Fibroblast of villous mesenchyme (primary cell): ENCODE measurements at regions not wholly inside any gene's neighbourhood (a gene's known extent, or its start where the extent isn't known, plus 50 kb on each side); places are given as distances from the start of the nearest gene placed in this dataset.

Experiments
- DNase-seq: peaks from one replicate; pipeline ENCODE4 v3.0.0-alpha.2; 2010; ENCODE audit warnings: low read depth
- H3K4me3 ChIP-seq: 2 replicates; pipeline ENCODE4 v1.5.1; 2011; ENCODE audit warnings: low read depth, mild to moderate bottlenecking, low read length
- CTCF ChIP-seq: IDR thresholded peaks from 2 replicates; pipeline ENCODE4 v1.5.1; 2012; ENCODE audit warnings: low read depth, mild to moderate bottlenecking, low read length; ENCODE audit not compliant: insufficient read depth

- no peak for TF ChIP-seq CTCF
- DNase-seq, result no peak
- no peak overlapping the region for H3K4me3 ChIP-seq
Measured at GRCh38 chr5:155104441-155104840, 90.9 kb downstream of the KIF4B start.

- no peak for DNase-seq
- no peak for TF ChIP-seq CTCF
- no peak overlapping the region for H3K4me3 ChIP-seq
Measured at GRCh38 chr5:155106221-155106620, 92.7 kb downstream of the KIF4B start.

DNA sequence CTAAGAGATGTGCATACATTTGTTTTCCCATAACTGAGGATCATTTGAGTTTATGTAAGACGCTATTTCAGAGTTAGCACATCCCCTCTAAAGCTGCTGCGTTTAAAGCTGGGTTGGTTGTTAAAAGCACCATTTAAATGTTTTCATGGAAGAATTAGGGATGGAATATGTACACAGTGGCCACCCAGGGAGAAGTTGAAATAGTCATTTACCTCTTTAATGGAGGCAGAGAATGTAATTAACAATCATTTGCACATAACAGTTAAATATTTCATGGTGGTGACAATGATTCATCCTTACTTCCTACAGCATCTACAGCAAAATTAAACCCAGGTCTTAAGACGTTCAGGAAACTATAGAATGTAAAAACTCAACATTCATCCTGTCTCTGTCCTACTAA, 100.3 kb downstream of the KIF4B start:
- no peak for DNase-seq
- TF ChIP-seq CTCF, result no peak
- H3K4me3 ChIP-seq, result no peak overlapping the region

- H3K4me3 ChIP-seq, result no peak overlapping the region
- DNase-seq, result no peak
- TF ChIP-seq CTCF, result no peak
Measured at GRCh38 chr5:155114655-155115054, 101.1 kb downstream of the KIF4B start.

DNA sequence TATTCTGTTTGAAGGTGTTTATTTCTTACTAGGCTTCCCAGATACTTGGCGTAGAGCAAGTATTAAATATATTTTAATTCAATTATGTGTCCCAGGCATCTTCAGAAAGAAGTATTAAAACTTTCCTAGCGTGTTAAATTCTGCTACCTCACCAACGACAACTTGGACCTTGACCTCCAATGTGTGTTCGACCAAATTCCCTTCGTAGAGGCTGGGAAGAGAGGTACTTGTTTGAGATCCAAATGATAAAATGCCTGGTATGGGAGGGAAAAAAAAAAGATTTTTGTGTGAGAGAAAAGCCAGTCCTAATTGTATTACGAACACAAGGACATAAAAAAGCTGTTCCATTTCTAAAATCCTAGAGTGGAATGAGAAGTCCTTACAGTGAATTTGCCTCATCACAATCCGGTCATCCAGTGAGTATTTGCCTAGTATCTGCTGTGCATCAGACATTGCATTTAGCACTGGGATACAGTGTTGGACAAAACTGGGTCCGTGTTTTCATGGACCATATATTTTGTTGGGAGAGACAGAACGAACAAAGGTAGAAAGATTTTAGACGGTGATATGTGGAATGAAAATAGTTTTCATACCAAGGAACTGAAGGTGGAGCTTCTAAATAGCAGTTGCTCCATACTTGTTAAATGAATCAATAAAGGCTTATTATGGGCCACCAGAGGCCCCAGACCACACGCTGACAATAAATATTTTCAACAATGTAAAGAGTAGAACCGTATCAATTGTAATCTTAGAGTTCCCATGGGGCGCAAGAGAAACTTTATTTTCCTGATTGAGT, 103.1 kb downstream of the KIF4B start:
- no peak for DNase-seq
- TF ChIP-seq CTCF, result no peak
- H3K4me3 ChIP-seq, result no peak overlapping the region

DNA sequence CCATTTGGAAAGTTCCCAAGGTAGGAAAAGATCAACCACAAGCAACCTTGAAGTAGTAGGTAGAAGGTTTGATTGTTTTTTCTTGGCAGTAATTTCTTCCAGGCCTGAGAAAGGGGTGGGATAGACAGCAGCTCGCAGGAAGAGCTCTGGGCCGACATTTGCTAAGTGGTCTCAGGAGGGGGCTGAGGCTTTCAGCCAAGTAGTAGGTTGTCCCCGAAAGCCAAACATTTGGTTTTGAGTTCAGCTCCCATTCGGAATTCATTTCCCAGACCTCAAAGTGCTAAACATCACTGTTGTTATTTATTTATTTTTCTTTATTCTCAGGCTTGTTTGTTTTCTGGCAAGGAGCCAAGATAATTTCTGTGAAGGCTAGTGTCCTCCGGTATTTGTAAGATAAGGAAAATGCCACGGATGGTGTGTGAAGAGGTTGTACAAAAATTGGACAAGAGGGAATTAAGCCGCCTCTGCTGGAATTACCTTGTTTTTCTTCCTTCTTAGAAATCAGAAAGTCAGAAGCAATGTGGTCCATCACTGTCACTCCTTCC, 112.1 kb downstream of the KIF4B start:
- no peak overlapping the region for H3K4me3 ChIP-seq
- no peak for TF ChIP-seq CTCF
- DNase-seq, result no peak
